HG03103 (cell line): ENCODE measurements at regions not wholly inside any gene's neighbourhood (a gene's known extent, or its start where the extent isn't known, plus 50 kb on each side); places are given as distances from the start of the nearest gene placed in this dataset.

ENCODE experiments used
- ATAC-seq: cut with Tn5 transposase; IDR thresholded peaks from one replicate; pipeline ENCODE4 v1.9.1; 2021; ENCODE audit warnings: low read depth; ENCODE audit not compliant: unreplicated experiment

GRCh38 chr6:90406957-90407356 lies 110.3 kb upstream of the BACH2 start:
- ATAC-seq: no peak

DNA sequence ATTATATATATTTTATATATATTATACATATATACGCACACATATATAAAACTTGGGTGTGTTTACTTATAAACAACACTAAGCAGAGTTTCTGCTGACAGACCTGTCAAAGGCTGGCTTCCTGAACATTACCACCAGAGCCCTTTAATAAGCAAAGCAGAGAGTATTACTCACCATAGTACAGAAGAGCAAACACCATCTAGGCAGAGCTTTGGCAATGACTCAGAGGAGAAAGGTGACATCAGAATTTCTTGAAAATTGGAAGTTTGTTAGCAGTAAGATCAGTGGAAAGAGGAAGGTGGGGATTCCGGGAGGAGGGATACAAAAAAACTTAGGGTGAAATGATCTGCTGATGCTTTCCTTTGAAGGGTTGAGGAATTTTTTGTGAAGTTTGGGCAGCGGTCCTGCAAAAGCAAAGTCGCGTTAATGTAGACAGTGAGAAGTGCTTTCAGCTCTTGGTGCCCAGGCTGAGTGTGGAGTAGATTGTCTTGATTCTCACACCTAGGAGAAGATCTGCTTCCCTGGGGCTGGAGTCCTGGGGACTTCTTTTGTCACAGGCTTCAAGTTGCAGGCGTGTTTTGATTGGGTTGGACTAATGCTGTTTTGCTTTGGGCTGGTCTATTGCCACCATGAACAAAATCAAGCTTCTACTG lies 109.6 kb upstream of the BACH2 start:
- ATAC-seq: no peak

- ATAC-seq: no peak
Observed at GRCh38 chr6:90403489-90404381, 107.1 kb upstream of the BACH2 start.

GRCh38 chr6:90402831-90403192 lies 106.2 kb upstream of the BACH2 start:
- ATAC-seq: no peak

DNA sequence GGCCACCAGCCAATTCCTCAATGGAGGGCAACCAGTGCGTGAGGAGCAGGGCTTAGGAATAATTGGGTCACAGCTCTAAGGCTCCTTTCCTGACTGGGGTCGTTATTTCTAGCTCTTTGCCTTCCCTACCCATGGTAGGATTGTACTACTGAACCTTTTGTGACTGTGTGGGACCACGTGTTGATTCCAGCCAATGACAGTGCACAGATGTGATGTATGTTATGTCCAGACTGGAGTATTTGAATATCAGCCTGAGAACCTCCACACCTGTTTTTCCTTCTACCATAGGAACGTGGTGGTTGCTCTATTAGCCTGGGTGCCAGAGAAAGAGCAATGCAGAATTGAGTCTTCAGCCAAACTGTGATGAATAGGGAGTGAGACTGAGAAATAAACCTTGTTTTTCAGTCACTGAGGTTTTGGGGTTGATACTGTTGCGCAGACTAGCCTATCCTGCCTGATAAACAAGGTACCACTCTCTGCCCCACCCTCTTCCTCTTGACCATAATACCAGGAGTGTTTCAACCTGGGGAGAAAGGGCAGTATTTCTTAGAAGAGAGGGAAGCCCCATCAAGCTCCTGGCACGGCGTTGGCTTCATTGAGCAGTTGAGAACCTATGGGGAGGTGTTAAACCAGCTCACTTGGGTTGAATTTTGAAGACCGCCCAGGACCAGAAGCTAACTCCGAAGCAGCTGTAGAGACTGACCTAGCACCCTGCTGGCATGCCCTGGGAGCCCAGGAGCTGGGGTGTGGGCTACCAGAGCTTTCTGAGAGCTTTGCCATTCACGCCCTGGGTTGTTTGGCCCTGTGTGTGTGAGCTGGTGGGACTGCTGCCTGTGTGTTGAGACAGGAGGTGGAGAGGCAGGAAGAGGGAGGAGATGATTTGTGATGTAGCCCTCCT lies 105.5 kb upstream of the BACH2 start:
- ATAC-seq: no peak

- no peak for ATAC-seq
Observed at GRCh38 chr6:90399970-90400369, 103.3 kb upstream of the BACH2 start.

DNA sequence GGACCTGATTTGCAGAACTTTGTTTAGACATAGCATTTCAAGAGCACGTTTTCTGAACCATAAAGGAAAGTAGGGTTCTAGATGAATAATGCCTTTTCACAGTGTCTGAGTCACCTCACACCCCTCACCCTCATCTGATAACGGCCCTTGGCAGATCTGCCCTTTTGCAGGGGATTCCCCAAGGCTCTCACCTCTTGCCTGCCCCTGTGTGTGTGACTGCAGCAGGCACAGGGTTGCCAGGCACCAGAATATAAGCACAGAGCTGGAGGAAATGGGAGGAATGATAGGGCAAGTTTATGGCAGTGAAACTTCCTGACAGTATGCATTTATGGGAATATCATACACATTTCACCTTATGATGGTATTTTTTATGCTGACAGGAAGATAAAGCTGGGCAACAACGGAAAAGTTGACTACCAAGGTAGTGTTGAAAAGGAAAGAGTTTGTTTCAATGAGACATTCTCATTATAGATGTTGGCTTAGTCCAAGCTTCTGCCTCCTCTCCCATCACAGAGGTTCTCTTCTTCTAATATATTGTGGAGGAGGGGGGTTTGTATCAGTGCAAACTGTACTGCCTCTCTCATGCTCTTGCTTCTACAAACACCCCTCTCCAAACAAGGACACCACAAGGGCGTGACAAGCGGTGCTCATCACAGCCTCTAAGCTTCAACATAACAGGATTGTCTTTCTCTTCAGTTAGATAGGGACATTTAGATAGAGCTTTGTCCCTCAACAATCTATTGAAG lies 101.5 kb upstream of the BACH2 start:
- no peak for ATAC-seq

DNA sequence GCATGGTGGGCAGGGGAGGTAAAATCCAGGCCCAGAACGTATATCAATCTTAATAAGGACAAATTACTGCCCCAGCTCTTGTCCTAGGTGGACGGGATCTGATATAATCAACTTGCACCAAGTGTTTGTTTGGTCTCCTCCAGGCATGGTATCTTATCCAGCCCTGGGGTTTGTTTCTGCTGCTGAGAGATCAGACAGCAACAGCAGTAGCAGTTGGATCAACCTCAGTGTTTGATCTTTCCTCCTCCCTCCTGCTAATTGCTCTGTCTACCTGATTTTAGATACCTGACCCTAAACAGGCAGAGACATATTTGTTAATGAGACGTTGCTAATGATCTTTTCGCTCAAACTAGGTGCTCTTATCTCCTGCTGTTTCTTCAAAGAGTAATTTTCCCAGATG lies 100.4 kb upstream of the BACH2 start:
- ATAC-seq: no peak

GRCh38 chr6:90393232-90393884 lies 96.7 kb upstream of the BACH2 start:
- no peak for ATAC-seq

- ATAC-seq: no peak
Observed at GRCh38 chr6:90390379-90390778, 93.7 kb upstream of the BACH2 start.

DNA sequence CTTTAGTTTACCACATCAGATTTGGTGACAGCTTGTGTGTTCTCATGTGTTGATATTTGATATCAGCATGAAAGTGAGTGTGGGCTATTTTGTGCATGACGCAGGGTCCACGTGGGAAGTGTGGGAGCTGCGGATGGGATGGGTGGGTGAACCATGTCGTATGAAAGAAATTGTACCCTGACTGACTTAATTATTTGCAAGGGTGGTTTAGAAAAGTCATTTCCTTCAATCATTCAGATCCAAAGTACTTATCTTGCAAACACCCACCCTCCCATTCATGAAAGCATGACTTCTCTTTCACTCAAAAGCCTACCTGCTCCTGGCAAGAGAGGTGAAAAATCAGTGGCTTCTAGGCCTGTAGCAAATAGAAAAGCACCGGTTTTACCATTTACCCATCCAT lies 91.8 kb upstream of the BACH2 start:
- ATAC-seq: no peak

DNA sequence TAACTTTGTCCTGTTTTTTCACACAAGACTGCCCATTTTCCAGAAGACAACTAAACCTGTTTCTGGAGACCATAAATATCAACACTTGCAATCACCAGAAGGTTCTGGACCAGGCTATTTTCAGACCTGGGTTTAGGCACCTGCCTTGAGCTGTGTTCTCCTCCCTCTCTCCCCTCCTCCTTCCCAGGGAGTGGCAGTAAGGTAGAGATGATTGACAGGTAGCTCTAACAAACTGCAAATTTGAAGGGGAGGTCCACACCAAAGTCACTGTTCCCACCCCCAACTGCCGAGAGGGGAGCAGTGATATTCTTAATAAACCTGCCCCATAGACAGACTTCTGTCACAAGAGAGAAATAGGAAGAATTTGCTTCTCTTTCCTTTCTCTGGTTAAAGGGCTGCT lies 91.2 kb upstream of the BACH2 start:
- no peak for ATAC-seq

- ATAC-seq: no peak
Observed at GRCh38 chr6:90387383-90387775, 90.7 kb upstream of the BACH2 start.

GRCh38 chr6:90386399-90387382 lies 90.0 kb upstream of the BACH2 start:
- no peak for ATAC-seq

GRCh38 chr6:90385759-90386313 lies 89.2 kb upstream of the BACH2 start:
- no peak for ATAC-seq

GRCh38 chr6:90384720-90385119 lies 88.1 kb upstream of the BACH2 start:
- ATAC-seq: no peak

DNA sequence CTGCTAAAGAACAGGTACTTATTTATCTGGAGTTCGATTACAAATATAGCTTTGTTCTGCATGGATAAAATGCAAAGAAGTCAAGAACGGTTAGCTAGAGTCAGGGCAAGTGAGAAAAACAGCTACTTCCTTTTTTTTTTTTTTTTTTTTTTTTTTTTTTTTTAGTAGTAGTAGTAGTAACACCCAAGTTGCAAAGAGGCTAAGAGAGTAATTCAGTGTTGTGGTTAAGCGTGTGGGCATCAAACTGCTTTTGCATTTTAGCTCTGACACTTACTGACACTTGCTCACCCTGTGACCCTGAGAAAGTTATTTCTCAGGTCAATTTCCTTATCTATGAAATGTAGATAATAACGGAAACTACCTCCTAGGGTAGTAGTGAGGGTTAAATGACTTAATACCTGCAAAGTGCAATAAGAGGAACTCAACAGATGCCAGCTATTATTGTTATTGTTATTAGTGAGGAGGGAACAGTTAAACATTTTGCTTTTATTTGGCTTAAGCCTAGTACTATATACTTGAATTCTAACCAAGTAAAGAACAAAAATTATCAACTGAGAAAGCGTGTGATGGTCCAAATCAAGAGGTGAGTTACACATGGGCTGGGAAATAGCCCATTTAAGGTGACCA lies 86.7 kb upstream of the BACH2 start:
- peak; percentile 74 for ATAC-seq

- ATAC-seq: no peak
Observed at GRCh38 chr6:90382760-90383159, 86.1 kb upstream of the BACH2 start.
